Sigmoid colon (tissue), 4 donors: ENCODE measurements at regions not wholly inside any gene's neighbourhood (a gene's known extent, or its start where the extent isn't known, plus 50 kb on each side); places are given as distances from the start of the nearest gene placed in this dataset.

ENCODE experiments used
- CTCF ChIP-seq, 4 experiments: fragments of 450-650 bp in 3 of 4; fragments of 200-600 bp in 1 of 4; IDR thresholded peaks; one replicate each; pipeline ENCODE4 v1.5.1; 2016 to 2019; ENCODE audit warnings: antibody characterized with exemption in 4 of 4, mild to moderate bottlenecking in 3 of 4, moderate library complexity in 2 of 4
- EP300 ChIP-seq, 4 donors: sonication (generic); formaldehyde crosslinking; IDR thresholded peaks; one replicate each; pipeline ENCODE4 v1.6.1; 2017; ENCODE audit warnings: antibody characterized with exemption in 4 of 4
- POLR2AphosphoS5 ChIP-seq, 4 donors: sonication (generic); formaldehyde crosslinking; IDR thresholded peaks; one replicate each; pipeline ENCODE4 v1.6.1; 2017; ENCODE audit warnings: antibody characterized with exemption in 4 of 4

GRCh38 chr13:34002141-34002540 lies 184.2 kb downstream of the RFC3 start:
- TF ChIP-seq CTCF (IDR thresholded peaks at IDR 0.05): no peak
- TF ChIP-seq POLR2AphosphoS5 (IDR thresholded peaks at IDR 0.05): no peak
- TF ChIP-seq EP300 (IDR thresholded peaks at IDR 0.05): no peak
